H54 (cell line): ENCODE measurements at regions not wholly inside any gene's neighbourhood (a gene's known extent, or its start where the extent isn't known, plus 50 kb on each side); places are given as distances from the start of the nearest gene placed in this dataset.
"Not testable (repeated sequence)": the region's sequence is repeated elsewhere in the genome, so short reads cannot be mapped to it uniquely, and the experiment has no call there.

Experiments used
- DNase-seq: peaks from one replicate; pipeline ENCODE4 v3.0.0; 2011; ENCODE audit warnings: low spot score, mixed read lengths; ENCODE audit not compliant: insufficient read length
- FAIRE-seq: peaks from 3 replicates; lab custom pipeline; 2011; peaks lifted over from hg19 to GRCh38; lab: Jason Lieb, UNC
- POLR2A ChIP-seq: IDR thresholded peaks from 2 replicates; pipeline ENCODE4 v1.6.1; 2011; ENCODE audit warnings: low read depth, mild to moderate bottlenecking, low read length

DNA sequence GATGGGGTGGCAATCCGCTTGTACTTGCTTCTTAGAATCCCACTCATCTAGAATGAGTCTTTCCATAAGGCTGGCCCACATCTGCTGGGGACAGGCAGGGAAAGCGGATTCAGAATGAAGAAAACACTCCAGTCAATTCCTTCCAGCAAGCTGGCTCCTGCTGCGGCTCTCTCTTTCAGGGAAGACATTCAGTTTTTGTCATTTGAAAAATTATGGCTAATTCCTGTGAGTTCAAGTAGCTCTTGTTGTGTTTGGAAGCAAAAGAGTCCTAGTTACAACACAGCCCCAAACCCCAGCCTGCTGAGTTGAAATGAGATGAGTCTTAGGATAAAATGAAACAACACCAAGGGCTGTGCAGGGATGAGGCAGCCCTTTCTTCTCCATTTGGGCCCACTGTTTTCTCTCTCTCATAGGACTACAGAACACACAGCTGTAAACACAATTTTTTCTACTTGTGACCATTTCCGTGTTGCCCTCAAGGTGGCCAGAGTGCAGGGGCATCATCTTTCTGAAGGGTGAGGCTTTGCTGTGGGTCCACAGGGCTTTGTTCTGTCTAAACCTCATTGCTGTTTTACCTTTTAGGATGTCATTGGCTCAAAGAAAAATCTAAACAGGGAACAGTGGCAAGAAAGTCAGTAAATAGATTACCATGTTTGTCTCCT lies 90.8 kb upstream of the EEPD1 start:
- DNase-seq = no peak
- FAIRE-seq = no peak
- no peak for TF ChIP-seq POLR2A

DNA sequence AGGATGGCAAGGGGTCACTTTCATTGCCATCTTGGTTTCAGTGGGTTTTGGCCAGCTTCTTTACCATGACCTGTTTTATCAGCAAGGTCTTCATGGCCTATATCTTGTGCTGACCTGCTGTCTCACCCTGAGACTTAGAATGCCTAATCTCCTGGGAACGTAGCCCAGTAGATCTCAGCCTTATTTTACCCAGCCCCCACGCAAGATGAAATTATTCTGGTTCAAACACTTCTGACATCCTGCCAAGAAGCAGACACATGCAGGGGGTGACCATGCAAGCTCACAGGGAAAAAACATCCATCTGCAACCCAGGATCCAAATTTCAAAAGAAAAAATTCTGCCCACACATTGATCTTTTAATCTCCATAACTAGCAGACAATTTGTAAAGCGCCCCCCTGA lies 88.4 kb upstream of the EEPD1 start:
- DNase-seq (no peak), FAIRE-seq (no peak)
- no peak for TF ChIP-seq POLR2A

DNA sequence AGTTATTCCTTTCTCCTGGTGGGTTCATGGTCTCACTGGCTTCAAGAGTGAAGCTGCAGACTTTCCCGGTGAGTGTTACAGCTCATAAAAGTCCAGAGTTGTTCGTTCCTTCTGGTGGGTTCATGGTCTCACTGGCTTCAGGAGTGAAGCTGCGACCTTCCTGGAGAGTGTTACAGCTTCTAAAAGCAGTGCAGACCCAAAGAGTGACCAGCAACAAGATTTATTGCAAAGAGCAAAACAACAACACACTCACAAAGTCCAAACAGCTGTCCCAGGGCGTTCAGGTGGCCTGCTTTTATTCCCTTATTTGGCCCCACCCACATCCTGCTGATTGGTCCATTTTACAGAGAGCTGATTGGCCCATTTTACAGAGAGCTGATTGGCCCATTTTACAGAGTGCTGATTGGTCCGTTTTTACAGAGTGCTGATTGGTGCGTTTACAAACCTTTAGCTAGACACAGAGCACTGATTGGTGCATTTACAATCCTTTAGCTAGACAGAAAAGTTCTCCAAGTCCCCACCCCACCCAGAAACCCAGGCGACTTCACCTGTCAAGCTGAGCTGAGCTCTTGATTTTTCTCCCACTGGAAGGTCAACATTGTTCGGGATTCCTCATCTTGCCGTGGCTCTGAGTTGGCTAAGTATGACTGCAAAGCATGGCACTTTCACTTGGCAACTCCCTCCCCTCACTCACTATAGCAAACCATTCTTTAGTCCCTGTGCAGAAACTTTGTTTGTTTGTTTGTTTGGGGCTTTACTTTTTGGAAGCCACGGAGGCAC lies 87.3 kb upstream of the EEPD1 start:
- DNase-seq, FAIRE-seq: not testable (repeated sequence)

DNA sequence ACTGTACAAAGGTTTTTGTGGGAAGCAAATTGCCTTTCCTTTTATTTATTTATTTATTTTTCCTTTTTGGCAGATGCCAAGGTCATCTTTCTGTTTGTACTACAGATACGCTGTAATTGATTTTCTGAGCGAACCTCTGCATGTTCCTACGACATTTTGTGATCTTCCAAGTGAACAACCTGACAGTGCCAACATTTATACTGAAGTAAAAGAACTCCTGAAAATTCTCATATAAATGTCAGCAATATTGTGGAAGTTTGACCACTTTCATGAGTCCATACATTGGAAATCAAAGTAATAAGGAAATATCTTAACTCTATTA lies 86.8 kb upstream of the EEPD1 start:
- DNase-seq (no peak), FAIRE-seq (no peak)
- no peak for TF ChIP-seq POLR2A

DNA sequence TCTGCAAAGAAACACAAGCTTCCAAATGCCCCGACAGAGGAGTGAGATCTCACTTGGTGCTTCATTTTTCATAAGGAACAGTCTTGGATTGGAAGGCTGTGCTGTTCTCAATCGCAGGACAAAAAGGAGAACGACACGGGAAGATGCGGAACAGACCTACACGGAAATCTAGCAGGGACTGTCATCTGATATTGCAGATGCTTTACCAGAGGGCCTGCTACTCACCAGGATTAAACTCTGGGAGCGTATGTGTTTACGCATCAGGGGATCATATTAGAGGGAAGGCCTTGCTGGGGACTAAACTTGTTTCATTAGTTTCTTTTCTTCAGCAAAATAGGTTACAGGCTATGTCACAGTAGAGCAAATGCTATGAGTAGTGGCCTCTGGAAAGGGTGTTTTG lies 82.8 kb upstream of the EEPD1 start:
- DNase-seq = no peak
- TF ChIP-seq POLR2A = no peak
- no peak for FAIRE-seq

DNA sequence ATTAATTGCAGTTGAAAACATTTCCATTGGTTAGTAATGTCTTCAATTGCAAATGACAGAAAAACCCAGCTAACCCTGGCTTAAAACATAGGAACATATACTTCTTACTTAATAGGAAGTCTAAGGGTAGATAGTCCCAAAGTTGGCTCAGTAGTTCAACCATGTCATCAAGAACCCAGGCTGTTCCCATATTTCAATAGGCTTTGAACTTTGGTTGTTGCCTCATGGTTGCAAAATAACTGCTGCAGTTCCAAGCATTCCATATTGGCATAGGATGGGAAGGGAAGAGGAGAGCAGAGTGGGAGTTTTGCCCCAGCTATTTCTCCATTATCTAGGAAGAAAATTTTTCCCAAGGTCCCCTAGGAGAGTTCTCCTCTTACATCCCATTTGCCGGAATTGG lies 81.4 kb upstream of the EEPD1 start:
- no peak for TF ChIP-seq POLR2A
- no peak for DNase-seq
- no peak for FAIRE-seq

DNA sequence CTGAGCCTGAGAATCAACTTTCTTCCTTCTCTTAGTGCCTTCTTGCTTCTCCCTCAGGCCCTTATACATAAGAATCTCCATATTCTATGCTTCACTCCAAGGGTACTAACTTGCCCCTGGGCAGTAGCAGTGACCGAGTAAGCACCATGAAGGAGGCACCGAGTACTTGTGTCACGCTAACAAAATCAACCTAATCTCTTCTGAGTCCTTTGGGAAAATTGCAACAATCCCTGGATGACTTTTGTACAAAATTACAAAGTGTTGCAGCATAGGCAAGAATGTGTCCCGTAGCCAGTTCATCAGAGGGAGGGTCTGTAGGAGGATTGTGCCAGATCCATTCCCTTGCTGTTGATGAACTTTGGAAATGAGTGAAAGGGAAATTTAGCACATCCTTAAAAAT lies 80.4 kb upstream of the EEPD1 start:
- TF ChIP-seq POLR2A = no peak
- DNase-seq = no peak
- no peak for FAIRE-seq

DNA sequence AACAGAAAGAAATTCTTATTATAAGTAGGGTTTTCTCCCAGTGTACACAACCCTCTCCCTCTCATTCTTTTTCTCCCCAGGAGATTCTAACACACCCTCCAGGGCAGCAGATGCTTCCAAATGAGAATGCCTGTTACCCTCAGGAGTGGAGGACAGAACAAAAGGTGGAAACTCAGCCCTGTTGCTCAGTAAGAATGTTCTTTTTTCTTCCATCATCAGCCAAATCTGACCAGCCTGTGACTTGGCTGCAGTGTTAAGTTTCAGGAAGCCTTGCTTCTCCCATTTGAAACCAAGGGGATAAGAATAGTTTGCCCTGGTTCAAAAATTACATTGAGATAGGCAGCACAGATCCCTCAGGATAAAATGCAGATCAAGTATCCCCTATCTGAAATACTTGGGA lies 77.5 kb upstream of the EEPD1 start:
- FAIRE-seq = no peak
- no peak for TF ChIP-seq POLR2A
- no peak for DNase-seq

DNA sequence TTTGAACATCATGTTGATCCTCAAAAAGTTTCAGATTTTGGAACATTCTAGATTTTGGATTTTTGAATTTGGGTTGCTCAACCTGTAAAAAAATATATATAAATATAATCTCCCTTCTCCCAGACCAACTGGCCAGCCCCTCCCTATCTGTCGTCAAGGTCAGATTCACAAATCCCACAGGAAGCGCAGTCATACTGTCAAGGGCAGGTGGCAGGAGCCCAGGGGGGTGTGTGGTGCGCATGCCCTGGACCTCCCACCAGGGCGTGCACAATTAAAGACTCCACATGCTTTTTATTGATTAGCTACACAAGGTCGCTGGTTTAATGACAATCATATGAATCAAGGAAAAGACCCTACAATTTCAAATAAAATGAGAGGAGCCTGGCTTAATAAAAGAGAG lies 77.0 kb upstream of the EEPD1 start:
- DNase-seq = no peak
- no peak for TF ChIP-seq POLR2A
- no peak for FAIRE-seq

DNA sequence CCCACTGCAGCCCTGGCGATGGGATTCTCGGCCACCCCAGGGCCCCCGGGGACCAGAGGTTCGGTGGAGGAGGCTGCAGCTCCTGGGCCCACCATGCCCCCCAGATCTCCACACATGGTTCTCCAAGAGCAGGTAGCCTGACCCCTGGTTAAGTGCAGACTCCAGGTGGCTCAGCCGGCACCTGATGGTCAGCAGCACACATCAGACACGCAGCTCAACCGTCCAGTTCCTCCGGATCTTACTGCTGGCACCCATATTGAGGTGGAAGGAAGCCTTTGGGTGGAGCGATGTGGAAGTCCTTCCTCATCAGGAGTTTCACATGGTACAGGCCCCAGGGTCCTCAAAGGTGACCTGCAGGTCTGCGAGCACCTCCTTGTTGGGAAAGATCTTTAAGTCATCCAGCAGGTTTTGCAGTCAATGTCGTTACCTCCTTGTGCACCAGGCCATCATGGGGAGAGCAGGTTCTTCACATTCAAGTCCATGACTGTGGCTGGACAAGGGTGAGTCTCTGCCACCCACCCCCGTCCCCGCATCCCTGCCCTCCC lies 74.2 kb upstream of the EEPD1 start:
- TF ChIP-seq POLR2A = no peak
- FAIRE-seq = no peak
- DNase-seq = no peak

DNA sequence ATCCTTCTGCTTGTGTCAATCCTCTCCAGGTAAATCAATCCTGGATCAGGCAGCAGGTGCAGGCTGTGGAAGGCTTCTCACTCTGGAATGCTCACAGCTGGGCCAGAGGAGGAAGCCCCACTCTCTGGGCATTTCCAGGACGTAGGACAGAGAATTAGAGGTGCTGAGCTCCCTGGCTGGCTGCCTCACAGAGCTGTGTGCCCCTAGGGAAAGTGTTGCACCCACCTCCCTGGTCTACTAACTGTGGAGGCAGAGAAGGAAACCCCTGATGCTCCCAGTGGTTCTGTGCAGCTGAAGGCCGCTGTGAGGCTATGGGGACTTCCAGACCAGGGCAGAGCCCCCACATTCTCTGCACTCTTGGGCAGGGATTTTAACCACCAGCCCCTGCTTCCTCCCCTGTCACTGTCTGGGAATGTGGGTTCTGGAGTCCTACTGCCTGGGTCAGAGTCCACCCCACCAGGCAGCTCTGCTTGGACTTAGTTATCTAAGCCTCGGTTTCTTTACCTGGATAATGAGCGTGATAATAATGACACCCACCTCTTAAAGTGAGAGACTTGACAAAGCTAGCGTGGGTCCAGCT lies 73.5 kb upstream of the EEPD1 start:
- no peak for FAIRE-seq
- DNase-seq = no peak
- no peak for TF ChIP-seq POLR2A

DNA sequence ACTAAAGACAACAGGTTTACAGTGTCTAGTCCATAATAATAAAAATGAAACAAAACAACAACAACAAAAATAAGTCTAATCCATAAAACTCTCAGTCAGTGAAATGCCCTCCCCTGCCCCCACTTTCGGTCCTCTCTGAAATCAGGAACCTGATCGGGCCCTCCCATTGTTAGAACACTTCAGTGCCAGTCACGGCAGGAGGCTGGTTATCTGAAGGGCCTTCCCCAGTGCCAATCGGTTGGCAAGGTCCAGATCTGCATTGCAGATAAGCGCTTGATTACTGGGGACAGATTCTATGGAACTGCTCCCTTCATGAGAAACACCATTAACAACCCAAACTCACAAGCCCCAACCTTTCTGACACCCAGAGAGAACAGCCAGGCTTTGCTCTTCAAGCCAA lies 72.2 kb upstream of the EEPD1 start:
- no peak for DNase-seq
- TF ChIP-seq POLR2A = no peak
- no peak for FAIRE-seq

DNA sequence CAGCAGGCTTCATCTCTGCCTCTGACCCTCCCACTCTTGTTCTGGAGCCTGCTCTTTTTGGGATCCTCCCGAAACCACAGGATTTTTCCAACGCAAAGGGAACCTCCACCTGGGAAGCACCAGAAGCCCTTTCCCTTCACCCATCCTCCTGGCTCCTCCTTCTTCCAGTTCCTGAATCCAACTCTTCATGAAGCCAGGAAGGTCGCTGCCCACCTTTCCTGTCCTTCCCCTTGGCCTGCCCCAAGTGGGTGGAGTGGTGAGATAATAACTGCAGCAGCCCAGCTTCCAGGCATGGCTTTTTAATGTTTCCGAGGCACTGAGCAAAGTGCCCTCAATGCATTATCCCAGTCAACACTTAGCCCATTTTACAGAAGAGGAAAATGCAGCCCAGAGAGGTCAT lies 70.8 kb upstream of the EEPD1 start:
- FAIRE-seq = no peak
- TF ChIP-seq POLR2A = no peak
- no peak for DNase-seq

DNA sequence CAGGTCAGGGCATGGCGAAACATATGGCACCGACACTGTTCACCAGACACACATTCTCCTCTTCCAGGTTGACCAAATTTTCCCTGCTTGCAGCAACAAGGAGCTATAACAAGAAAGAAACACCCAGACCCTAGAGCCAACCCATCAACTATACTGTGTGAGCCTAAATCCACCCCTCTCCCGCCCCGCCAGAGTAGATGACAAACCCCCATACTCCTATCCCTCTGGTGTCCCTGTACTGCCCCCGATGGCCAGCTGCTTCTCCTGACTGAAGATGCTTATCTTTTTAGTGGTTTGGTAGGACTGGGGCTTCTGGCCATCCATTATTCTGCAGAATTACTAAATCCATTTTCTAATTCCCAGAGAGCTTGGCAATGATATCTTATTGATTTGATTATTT lies 70.1 kb upstream of the EEPD1 start:
- FAIRE-seq = no peak
- no peak for TF ChIP-seq POLR2A
- DNase-seq = no peak
